HUES48 (cell line): ENCODE measurements at regions not wholly inside any gene's neighbourhood (a gene's known extent, or its start where the extent isn't known, plus 50 kb on each side); places are given as distances from the start of the nearest gene placed in this dataset.
"Not testable (repeated sequence)": the region's sequence is repeated elsewhere in the genome, so short reads cannot be mapped to it uniquely, and the experiment has no call there.

ENCODE experiments used
- H3K27ac ChIP-seq: one replicate; pipeline ENCODE4 v1.7.0; 2013; ENCODE audit warnings: low read depth, low read length, inconsistent platforms
- H3K27me3 ChIP-seq: 2 replicates; pipeline ENCODE4 v1.6.1; 2013; ENCODE audit warnings: mild to moderate bottlenecking, low read length; ENCODE audit not compliant: control insufficient read depth, insufficient read depth
- H3K36me3 ChIP-seq: 2 replicates; pipeline ENCODE4 v1.6.1; 2013; ENCODE audit warnings: low read length; ENCODE audit not compliant: control insufficient read depth, insufficient read depth
- H3K4me1 ChIP-seq: 2 replicates; pipeline ENCODE4 v1.6.1; 2013; ENCODE audit warnings: mild to moderate bottlenecking, low read length; ENCODE audit not compliant: control insufficient read depth, insufficient read depth
- H3K4me3 ChIP-seq: 2 replicates; pipeline ENCODE4 v1.5.1; 2013; ENCODE audit warnings: mild to moderate bottlenecking, low read depth, low read length
- H3K9ac ChIP-seq: 2 replicates; pipeline ENCODE4 v1.6.1; 2013; ENCODE audit warnings: mild to moderate bottlenecking, low read depth, low read length, moderate library complexity
- H3K9me3 ChIP-seq: 2 replicates; pipeline ENCODE4 v1.6.1; 2013; ENCODE audit warnings: low read length; ENCODE audit not compliant: control insufficient read depth, insufficient read depth

GRCh38 chr2:16067866-16068551 is 127.7 kb downstream of the MYCN start:
- Histone ChIP-seq H3K36me3 (no peaks in the 10 kb centered on the region), H3K27me3 (no peaks in the 10 kb centered on the region), H3K27ac (no peak overlapping the region), H3K4me3 (no peak overlapping the region), H3K4me1 (no peaks in the 10 kb centered on the region), H3K9ac (no peak overlapping the region), H3K9me3 (peaks cover 20% of the 10 kb centered on the region)

GRCh38 chr2:16067444-16067843 is 127.1 kb downstream of the MYCN start:
- Histone ChIP-seq H3K36me3 (no peaks in the 10 kb centered on the region), H3K4me1 (no peaks in the 10 kb centered on the region), H3K9me3 (peaks cover 26% of the 10 kb centered on the region), H3K27ac (no peak overlapping the region), H3K9ac (no peak overlapping the region), H3K4me3 (no peak overlapping the region), H3K27me3 (no peaks in the 10 kb centered on the region)

GRCh38 chr2:16067037-16067406 is 126.7 kb downstream of the MYCN start:
- H3K27ac ChIP-seq, result no peak overlapping the region
- H3K36me3 ChIP-seq, result no peaks in the 10 kb centered on the region
- no peak overlapping the region for H3K4me3 ChIP-seq
- H3K9ac ChIP-seq, result no peak overlapping the region
- no peaks in the 10 kb centered on the region for H3K4me1 ChIP-seq
- no peaks in the 10 kb centered on the region for H3K27me3 ChIP-seq
- H3K9me3 ChIP-seq, result peaks cover 29% of the 10 kb centered on the region

GRCh38 chr2:16066261-16067036 is 126.1 kb downstream of the MYCN start:
- Histone ChIP-seq H3K4me3 (no peak overlapping the region), H3K4me1 (no peaks in the 10 kb centered on the region), H3K27ac (no peak overlapping the region), H3K27me3 (no peaks in the 10 kb centered on the region), H3K9me3 (peaks cover 33% of the 10 kb centered on the region), H3K36me3 (no peaks in the 10 kb centered on the region), H3K9ac (no peak overlapping the region)

DNA sequence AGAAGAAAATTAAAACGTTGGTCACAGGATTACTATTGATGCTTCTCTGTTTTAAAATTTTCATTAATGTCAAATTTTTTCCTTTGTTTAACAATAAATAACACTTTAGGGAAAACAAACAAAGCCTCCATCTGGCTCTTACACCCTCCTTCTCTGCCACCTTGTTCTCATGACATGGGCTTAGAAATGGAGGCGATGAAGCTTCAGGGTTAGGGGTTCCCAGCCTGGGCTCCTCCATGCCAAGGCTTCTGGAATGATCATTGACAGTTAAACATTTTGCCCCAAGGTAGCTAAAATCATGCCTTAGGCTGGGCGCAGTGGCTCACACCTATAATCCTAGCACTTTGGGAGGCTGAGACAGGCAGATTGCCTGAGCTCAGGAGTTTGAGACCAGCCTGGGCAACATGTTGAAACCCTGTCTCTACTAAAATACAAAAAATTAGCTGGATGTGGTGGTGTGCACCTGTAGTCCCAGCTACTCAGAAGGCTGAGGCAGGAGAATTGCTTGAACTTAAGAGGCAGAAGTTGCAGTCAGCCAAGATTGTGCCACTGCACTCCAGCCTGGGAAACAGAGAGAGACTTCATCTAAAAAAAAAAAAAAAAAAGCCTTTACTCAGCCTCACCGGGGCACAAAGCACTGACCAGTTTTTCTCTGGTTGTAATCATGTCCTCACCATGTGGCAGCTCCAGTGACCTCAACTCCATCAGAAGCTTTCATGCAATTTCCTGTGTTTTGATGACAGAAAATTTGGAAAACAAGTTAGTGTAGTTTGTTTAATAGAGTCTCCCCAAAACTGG is 125.1 kb downstream of the MYCN start:
- H3K9ac ChIP-seq, H3K27ac ChIP-seq, H3K36me3 ChIP-seq, H3K27me3 ChIP-seq, H3K4me1 ChIP-seq, H3K4me3 ChIP-seq: not testable (repeated sequence)
- H3K9me3 ChIP-seq, result peaks cover 33% of the 10 kb centered on the region

DNA sequence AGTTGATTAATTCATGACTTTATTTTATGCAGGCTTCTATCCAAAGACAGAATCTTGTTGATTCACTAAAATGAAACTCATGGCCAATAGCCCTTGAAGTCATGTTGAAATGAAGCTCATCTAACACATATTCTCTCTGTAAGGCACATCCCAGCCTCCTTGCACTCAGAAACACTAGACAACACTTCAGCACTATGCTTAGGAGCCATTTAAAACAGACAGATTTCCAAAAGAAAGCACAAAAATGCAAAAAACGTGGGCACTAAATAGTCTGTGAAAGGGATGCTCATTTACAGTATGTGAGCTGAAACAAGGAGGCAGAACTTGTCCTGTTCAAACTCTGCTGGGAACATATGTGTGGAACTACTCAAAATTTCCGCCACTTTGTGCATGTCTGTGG is 124.4 kb downstream of the MYCN start:
- H3K27me3 ChIP-seq, result no peaks in the 10 kb centered on the region
- no peak overlapping the region for H3K9ac ChIP-seq
- H3K4me1 ChIP-seq, result no peaks in the 10 kb centered on the region
- H3K36me3 ChIP-seq, result no peaks in the 10 kb centered on the region
- H3K9me3 ChIP-seq, result peaks cover 33% of the 10 kb centered on the region
- no peak overlapping the region for H3K4me3 ChIP-seq
- H3K27ac ChIP-seq, result no peak overlapping the region

DNA sequence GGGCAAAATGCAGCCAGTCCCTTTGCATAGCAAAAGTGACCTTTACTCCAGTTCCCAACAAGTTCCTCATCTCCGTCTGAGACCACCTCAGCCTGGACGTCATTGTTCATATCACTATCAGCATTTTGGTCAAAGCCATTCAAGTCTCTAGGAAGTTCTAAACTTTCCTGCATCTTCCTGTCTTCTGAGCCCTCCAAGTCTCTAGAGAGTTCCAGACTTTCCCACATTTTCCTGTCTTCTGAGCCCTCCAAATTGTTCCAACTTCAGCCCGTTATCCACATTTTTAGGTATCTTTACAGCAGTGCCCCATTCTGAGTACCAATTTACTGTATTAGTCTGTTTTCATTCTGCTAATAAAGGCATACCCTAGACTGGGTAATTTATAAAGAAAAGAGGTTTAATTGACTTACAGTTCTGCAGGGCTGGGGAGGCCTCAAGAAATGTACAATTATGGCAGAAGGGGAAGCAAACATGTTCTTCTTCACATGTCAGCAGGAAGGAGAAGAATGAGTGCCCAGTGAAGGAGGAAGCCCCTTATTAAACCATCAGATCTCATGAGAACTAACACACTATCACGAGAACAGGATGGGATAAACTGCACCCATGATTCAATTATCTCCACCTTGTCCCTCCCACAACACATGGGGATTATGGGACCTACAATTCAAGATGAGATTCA is 123.7 kb downstream of the MYCN start:
- no peaks in the 10 kb centered on the region for H3K36me3 ChIP-seq
- peaks cover 33% of the 10 kb centered on the region for H3K9me3 ChIP-seq
- no peaks in the 10 kb centered on the region for H3K27me3 ChIP-seq
- H3K27ac ChIP-seq, result no peak overlapping the region
- H3K4me3 ChIP-seq, result no peak overlapping the region
- H3K9ac ChIP-seq, result no peak overlapping the region
- no peaks in the 10 kb centered on the region for H3K4me1 ChIP-seq

GRCh38 chr2:16063251-16063850 is 123.0 kb downstream of the MYCN start:
- H3K9me3 ChIP-seq, result peaks cover 33% of the 10 kb centered on the region
- H3K27me3 ChIP-seq, result no peaks in the 10 kb centered on the region
- H3K4me3 ChIP-seq, result no peak overlapping the region
- no peaks in the 10 kb centered on the region for H3K4me1 ChIP-seq
- no peak overlapping the region for H3K27ac ChIP-seq
- no peak overlapping the region for H3K9ac ChIP-seq
- no peaks in the 10 kb centered on the region for H3K36me3 ChIP-seq

DNA sequence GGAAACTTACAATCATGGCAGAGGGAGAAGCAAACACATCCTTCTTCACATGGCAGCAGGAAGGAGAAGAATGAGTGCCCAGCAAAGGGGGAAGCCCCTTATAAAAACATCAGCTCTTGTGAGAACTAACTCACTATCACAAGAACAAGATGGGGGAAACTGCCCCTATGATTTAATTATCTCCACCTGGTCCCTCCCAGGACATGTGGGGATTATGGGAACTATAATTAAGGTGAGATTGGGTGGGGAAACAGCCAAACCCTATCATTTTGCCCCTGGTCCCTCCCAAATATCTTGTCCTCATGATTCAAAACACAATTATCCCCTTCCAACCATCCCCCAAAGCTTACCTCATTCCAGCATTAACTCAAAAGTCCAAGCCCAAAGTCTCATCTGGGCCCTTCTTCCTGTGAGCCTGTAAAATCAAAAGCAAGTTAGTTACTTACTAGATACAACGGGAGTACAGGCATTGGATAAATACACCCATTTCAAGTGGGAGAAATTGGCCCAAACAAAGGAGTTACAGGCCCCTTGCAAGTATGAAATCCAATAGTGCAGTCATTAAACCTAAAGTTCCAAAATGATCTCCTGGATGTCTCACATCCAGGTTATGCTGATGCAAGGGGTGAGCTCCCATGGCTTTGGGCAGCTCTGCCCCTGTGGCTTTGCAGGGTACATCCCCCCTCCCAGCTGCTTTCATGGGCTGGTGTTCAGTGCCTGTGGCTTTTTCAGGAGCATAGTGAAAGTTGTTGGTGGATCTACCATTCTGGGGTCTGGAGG is 122.3 kb downstream of the MYCN start:
- H3K4me3 ChIP-seq, result no peak overlapping the region

More for the DNA sequence above, 122.3 kb downstream of the MYCN start:
- H3K9ac ChIP-seq, result no peak overlapping the region
- H3K27ac ChIP-seq, result no peak overlapping the region
- H3K9me3 ChIP-seq, result peaks cover 33% of the 10 kb centered on the region
- H3K27me3 ChIP-seq, result no peaks in the 10 kb centered on the region
- no peaks in the 10 kb centered on the region for H3K4me1 ChIP-seq
- no peaks in the 10 kb centered on the region for H3K36me3 ChIP-seq
